CD8-positive, alpha-beta memory T cell (primary cell): ENCODE measurements at regions not wholly inside any gene's neighbourhood (a gene's known extent, or its start where the extent isn't known, plus 50 kb on each side); places are given as distances from the start of the nearest gene placed in this dataset.
"Not testable (repeated sequence)": the region's sequence is repeated elsewhere in the genome, so short reads cannot be mapped to it uniquely, and the experiment has no call there.

Source experiments
- CTCF ChIA-PET: fragments of 350-600 bp; sonication (Branson Sonifier 250); formaldehyde crosslinking; loops from one replicate; lab custom pipeline; 2021; ENCODE audit warnings: antibody characterized with exemption; lab: Charles Lee
- POLR2A ChIA-PET: fragments of 350-600 bp; sonication (Branson Sonifier 250); formaldehyde crosslinking; loops from one replicate; lab custom pipeline; 2021; ENCODE audit warnings: antibody characterized with exemption; lab: Charles Lee
- DNase-seq, 5 donors: peaks; one replicate each; pipeline versions ENCODE4 v3.0.0 to v3.0.0-alpha.2; 2020 to 2022; ENCODE audit warnings: mixed read lengths in 1 of 5
- H3K27ac ChIP-seq: one replicate; pipeline ENCODE4 v1.7.0; 2013; ENCODE audit warnings: low read depth, mild to moderate bottlenecking, low read length, moderate library complexity
- H3K27me3 ChIP-seq: 2 replicates; pipeline ENCODE4 v1.7.0; 2013; ENCODE audit warnings: low read length, mild to moderate bottlenecking; ENCODE audit not compliant: insufficient read depth, poor library complexity, severe bottlenecking
- H3K36me3 ChIP-seq: 2 replicates; pipeline ENCODE4 v1.7.0; 2013; ENCODE audit warnings: mild to moderate bottlenecking, low read length, moderate library complexity; ENCODE audit not compliant: insufficient read depth
- H3K4me1 ChIP-seq: 2 replicates; pipeline ENCODE4 v1.7.0; 2013; ENCODE audit warnings: mild to moderate bottlenecking, low read length, moderate library complexity; ENCODE audit not compliant: insufficient read depth
- H3K4me3 ChIP-seq: 2 replicates; pipeline ENCODE4 v1.7.0; 2013; ENCODE audit warnings: mild to moderate bottlenecking, low read length
- H3K9me3 ChIP-seq: 2 replicates; pipeline ENCODE4 v1.7.0; 2013; ENCODE audit warnings: mild to moderate bottlenecking, low read length
- H3K27ac Mint-ChIP-seq, 8 donors: one replicate each; pipeline ENCODE4 v1.8.0; 2020 to 2021; ENCODE audit warnings: mixed read lengths in 8 of 8, mild to moderate bottlenecking in 6 of 8, inconsistent platforms in 3 of 8, moderate library complexity in 3 of 8
- H3K27me3 Mint-ChIP-seq, 2 donors: one replicate each; pipeline ENCODE4 v1.8.0; 2020 to 2021; ENCODE audit warnings: mixed read lengths in 2 of 2, mild to moderate bottlenecking in 1 of 2, moderate library complexity in 1 of 2
- H3K36me3 Mint-ChIP-seq, 3 donors: one replicate each; pipeline ENCODE4 v1.8.0; 2020 to 2021; ENCODE audit warnings: mixed read lengths in 3 of 3, inconsistent platforms in 1 of 3, mild to moderate bottlenecking in 1 of 3
- H3K4me1 Mint-ChIP-seq, 3 donors: one replicate each; pipeline ENCODE4 v1.8.0; 2020 to 2021; ENCODE audit warnings: mixed read lengths in 3 of 3, inconsistent platforms in 1 of 3, mild to moderate bottlenecking in 1 of 3
- H3K4me3 Mint-ChIP-seq, 7 donors: one replicate each; pipeline ENCODE4 v1.8.0; 2020 to 2021; ENCODE audit warnings: mixed read lengths in 7 of 7, mild to moderate bottlenecking in 6 of 7, moderate library complexity in 4 of 7, inconsistent platforms in 2 of 7
- H3K9me3 Mint-ChIP-seq, 5 donors: one replicate each; pipeline ENCODE4 v1.8.0; 2020 to 2022; ENCODE audit warnings: mixed read lengths in 5 of 5, mild to moderate bottlenecking in 3 of 5, moderate library complexity in 2 of 5, inconsistent platforms in 1 of 5

- H3K9me3 Mint-ChIP-seq, H3K27ac ChIP-seq, DNase-seq, H3K4me3 ChIP-seq, H3K27ac Mint-ChIP-seq, H3K36me3 ChIP-seq, H3K4me1 Mint-ChIP-seq, H3K27me3 ChIP-seq, H3K9me3 ChIP-seq, H3K36me3 Mint-ChIP-seq, POLR2A ChIA-PET, H3K4me3 Mint-ChIP-seq, CTCF ChIA-PET: not testable (repeated sequence)
- H3K27me3 Mint-ChIP-seq, result peaks cover 12 to 21% of the 10 kb centered on the region in 2 donors
- H3K4me1 ChIP-seq, result peaks cover 17% of the 10 kb centered on the region
Observed at GRCh38 chr10:124148509-124149188, 55.3 kb upstream of the CHST15 start.

DNA sequence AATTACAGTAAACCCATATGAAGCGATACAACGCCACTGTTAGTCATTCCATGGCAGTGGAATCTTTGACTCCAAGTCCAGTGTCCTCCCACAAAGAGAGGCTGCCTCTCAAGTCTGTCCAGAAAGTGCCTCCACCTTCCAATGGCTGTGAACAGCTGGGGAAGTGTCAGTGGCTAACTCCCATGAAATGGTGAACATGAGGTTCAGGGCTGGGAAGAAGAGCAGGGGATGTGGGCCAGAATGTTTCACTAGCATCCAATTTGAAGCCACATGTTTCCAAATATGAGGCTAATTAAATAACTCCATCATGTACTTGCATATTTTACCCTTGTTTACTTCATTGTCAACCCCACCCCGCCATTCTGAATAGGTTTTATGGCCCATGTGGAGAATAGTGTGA is 53.1 kb upstream of the CHST15 start:
- no peaks in the 10 kb centered on the region for H3K36me3 ChIP-seq
- no peaks in the 10 kb centered on the region for H3K4me1 ChIP-seq
- no peak overlapping the region for H3K4me3 Mint-ChIP-seq
- ChIA-PET CTCF (no interaction called here), POLR2A (no interaction called here)
- no peak overlapping the region for H3K27ac ChIP-seq
- no peak overlapping the region for H3K27ac Mint-ChIP-seq
- H3K9me3 Mint-ChIP-seq, result no peaks in the 10 kb centered on the region
- H3K4me3 ChIP-seq, result no peak overlapping the region
- H3K27me3 ChIP-seq, result no peaks in the 10 kb centered on the region
- H3K9me3 ChIP-seq, result no peaks in the 10 kb centered on the region
- H3K27me3 Mint-ChIP-seq, result peaks cover 12 to 21% of the 10 kb centered on the region in 2 donors
- no peak for DNase-seq
- no peaks in the 10 kb centered on the region for H3K36me3 Mint-ChIP-seq
- peaks cover 0 to 1% (median 0%) of the 10 kb centered on the region in 3 donors for H3K4me1 Mint-ChIP-seq

DNA sequence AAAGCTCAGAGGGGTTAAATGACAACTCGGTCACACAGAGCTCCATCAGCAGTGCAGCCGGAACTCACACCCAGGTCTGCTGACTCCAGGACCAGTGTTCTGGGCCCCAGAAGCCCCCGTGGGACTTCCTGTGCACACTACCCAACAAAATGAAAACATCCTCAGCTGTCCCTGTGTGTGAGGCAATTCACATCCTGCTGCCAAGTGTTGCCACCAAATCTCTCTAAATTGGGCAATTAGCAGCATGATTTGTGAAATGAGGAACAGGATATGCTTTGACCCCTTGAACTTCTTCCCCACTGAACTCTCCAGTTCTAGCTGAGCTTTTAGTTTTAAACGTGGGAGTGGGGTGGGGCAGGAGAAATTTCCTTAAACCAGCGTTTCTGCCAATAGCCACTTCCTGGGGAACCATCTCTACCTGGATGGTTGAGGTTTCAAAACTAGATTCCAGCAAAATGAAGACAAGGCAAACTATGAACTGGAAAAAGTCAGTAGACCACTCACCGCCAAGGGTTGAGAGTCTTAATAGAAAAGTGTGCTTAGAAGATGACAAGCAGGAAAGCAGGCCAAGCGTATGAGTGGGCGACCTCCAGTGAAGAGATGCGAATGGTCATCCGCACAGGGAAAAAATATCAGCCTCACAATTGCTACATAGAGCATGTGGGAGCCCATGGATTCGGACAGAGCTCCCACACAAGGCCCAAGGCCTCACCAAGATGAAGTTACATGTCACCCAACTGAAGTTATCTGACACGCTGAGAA is 51.9 kb upstream of the CHST15 start:
- no peaks in the 10 kb centered on the region for H3K36me3 Mint-ChIP-seq
- no peak overlapping the region for H3K27ac Mint-ChIP-seq
- no peaks in the 10 kb centered on the region for H3K4me1 ChIP-seq
- H3K27me3 ChIP-seq, result no peaks in the 10 kb centered on the region
- H3K36me3 ChIP-seq, result no peaks in the 10 kb centered on the region
- no peak for DNase-seq
- peaks cover 11 to 13% of the 10 kb centered on the region in 2 donors for H3K27me3 Mint-ChIP-seq
- no peak overlapping the region for H3K4me3 ChIP-seq
- ChIA-PET POLR2A (no interaction called here), CTCF (no interaction called here)
- no peak overlapping the region for H3K4me3 Mint-ChIP-seq
- peaks cover 0 to under 1% (median 0%) of the 10 kb centered on the region in 5 donors for H3K9me3 Mint-ChIP-seq
- no peaks in the 10 kb centered on the region for H3K4me1 Mint-ChIP-seq
- no peak overlapping the region for H3K27ac ChIP-seq
- H3K9me3 ChIP-seq, result no peaks in the 10 kb centered on the region

- no peak overlapping the region for H3K4me3 Mint-ChIP-seq
- H3K9me3 Mint-ChIP-seq, result peaks cover 0 to 2% (median 0%) of the 10 kb centered on the region in 5 donors
- H3K27ac Mint-ChIP-seq, result no peak overlapping the region
- no peaks in the 10 kb centered on the region for H3K36me3 Mint-ChIP-seq
- ChIA-PET CTCF (no interaction called here), POLR2A (no interaction called here)
- Histone ChIP-seq H3K4me3 (no peak overlapping the region), H3K27ac (no peak overlapping the region), H3K36me3 (no peaks in the 10 kb centered on the region), H3K4me1 (no peaks in the 10 kb centered on the region), H3K9me3 (no peaks in the 10 kb centered on the region), H3K27me3 (no peaks in the 10 kb centered on the region)
- H3K27me3 Mint-ChIP-seq, result peaks cover 8% of the 10 kb centered on the region in 2 donors
- DNase-seq, result no peak
- no peaks in the 10 kb centered on the region for H3K4me1 Mint-ChIP-seq
Observed at GRCh38 chr10:124144536-124144935, 51.1 kb upstream of the CHST15 start.

- ChIA-PET CTCF (no interaction called here), POLR2A (no interaction called here)
- Histone ChIP-seq H3K4me3 (no peak overlapping the region), H3K4me1 (no peaks in the 10 kb centered on the region), H3K27me3 (no peaks in the 10 kb centered on the region), H3K36me3 (no peaks in the 10 kb centered on the region), H3K27ac (no peak overlapping the region), H3K9me3 (no peaks in the 10 kb centered on the region)
- no peaks in the 10 kb centered on the region for H3K36me3 Mint-ChIP-seq
- H3K4me1 Mint-ChIP-seq, result no peaks in the 10 kb centered on the region
- H3K4me3 Mint-ChIP-seq, result no peak overlapping the region
- H3K27me3 Mint-ChIP-seq, result peaks cover 7 to 8% of the 10 kb centered on the region in 2 donors
- H3K9me3 Mint-ChIP-seq, result peaks cover 0 to 2% (median 0%) of the 10 kb centered on the region in 5 donors
- H3K27ac Mint-ChIP-seq, result no peak overlapping the region
- DNase-seq, result no peak
Observed at GRCh38 chr10:124143721-124144120, 50.3 kb upstream of the CHST15 start.
